ENCODE measurements at regions not wholly inside any gene's neighbourhood (a gene's known extent, or its start where the extent isn't known, plus 50 kb on each side); places are given as distances from the start of the nearest gene placed in this dataset.
"Not testable (repeated sequence)": the region's sequence is repeated elsewhere in the genome, so short reads cannot be mapped to it uniquely, and the experiment has no call there.

- DNase-seq (ENCODE audit: low read depth in 4 of 4, low spot score in 3 of 4): no peak
Measured at GRCh38 chr6:167707686-167708500, 118.8 kb upstream of the AFDN start.

GRCh38 chr6:167708501-167709094 is 118.1 kb upstream of the AFDN start:
- no peak for DNase-seq (ENCODE audit: low read depth in 4 of 4, low spot score in 3 of 4)

- no peak for DNase-seq (ENCODE audit: low read depth in 4 of 4, low spot score in 3 of 4)
Measured at GRCh38 chr6:167709196-167709595, 117.5 kb upstream of the AFDN start.

GRCh38 chr6:167709776-167710336 is 116.9 kb upstream of the AFDN start:
- DNase-seq (ENCODE audit: low read depth in 4 of 4, low spot score in 3 of 4): not testable (repeated sequence)

DNA sequence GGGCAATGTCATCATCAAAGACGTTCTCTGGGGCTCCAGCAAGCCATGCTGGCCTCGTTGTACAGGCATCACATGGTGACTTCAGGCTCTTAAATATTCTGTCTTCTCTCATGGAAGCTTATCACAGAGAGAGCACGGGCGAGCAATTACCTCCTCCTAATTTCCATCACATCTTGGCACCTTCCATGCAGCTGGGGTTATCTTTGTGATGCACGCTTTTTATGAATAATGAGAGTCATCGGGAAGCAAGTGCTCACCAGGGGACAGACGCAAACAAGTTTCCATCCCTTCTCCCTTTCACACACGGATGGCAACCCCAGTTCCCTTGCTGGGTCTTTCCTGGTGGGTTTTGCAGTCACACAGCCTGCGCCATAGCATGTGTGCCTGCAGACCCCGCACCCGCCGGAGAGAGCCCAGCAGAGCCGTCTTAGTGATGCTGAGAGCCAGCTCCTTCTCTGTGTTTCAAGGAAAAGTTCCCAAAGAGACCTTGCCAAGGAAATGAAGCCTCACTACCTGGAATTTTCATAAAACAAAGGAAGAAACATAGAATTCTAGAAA is 116.3 kb upstream of the AFDN start:
- no peak for DNase-seq (ENCODE audit: low read depth in 4 of 4, low spot score in 3 of 4)

DNA sequence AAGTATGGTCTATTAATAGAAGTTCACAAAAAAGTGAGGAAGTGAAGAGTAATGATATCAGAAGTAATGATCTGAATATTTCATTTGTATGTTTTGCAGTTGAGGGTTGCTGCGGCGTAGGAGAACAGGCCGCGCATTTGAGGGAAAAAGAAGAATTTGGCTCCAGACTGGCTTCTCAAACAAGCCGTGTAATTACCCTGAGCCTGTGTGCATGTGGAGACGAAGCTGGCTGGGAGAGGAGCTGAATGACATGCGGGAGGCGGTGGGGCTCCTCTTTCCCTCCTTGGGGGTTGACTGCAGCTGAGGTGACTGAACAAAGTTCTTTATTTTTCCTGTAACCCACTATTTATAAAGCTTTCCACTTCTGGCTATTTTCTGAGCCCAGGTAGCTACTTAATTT is 115.5 kb upstream of the AFDN start:
- DNase-seq (ENCODE audit: low read depth in 4 of 4, low spot score in 3 of 4): no peak

GRCh38 chr6:167711768-167712730 is 114.7 kb upstream of the AFDN start:
- DNase-seq (ENCODE audit: low read depth in 4 of 4, low spot score in 3 of 4): no peak

DNA sequence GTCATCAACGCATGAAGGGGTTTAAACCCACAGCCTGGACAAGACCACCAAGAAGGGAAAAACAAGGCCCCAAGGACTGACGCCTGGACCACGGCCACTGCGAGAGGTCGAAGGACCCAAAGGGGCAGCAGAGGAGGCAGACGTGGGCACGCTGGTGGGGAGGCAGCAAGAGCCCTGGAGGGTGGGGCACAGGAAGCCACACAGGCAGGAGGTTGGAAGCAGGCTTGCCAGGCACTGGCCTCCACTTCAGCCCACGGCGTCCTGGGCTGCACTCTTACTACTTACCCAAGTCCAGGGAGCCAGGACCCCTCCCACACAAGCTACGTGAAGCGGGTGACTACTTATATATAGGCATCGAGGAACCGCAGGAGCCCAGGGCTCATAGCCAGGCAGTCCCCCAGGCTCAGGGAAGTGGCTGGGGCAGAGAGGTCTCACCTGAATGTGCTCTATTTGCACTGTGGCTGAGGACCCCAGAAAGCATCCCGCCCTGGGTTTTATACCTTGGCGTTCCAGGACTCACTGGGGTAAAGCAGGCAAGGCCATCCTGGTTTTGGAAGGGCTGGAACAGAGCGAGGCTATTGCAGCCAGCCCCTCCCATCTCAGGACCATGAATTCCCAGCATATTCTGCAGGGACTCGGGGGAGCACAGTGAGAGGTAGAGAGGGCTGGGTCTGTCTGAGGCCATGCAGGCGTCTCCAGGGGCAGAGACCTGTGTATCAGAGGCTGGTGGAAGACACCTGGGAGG is 113.8 kb upstream of the AFDN start:
- no peak for DNase-seq (ENCODE audit: low read depth in 4 of 4, low spot score in 3 of 4)

GRCh38 chr6:167714152-167714551 is 112.6 kb upstream of the AFDN start:
- DNase-seq (ENCODE audit: low read depth in 4 of 4, low spot score in 3 of 4): no peak

GRCh38 chr6:167717455-167717854 is 109.3 kb upstream of the AFDN start:
- DNase-seq (ENCODE audit: low read depth in 4 of 4, low spot score in 3 of 4): no peak

DNA sequence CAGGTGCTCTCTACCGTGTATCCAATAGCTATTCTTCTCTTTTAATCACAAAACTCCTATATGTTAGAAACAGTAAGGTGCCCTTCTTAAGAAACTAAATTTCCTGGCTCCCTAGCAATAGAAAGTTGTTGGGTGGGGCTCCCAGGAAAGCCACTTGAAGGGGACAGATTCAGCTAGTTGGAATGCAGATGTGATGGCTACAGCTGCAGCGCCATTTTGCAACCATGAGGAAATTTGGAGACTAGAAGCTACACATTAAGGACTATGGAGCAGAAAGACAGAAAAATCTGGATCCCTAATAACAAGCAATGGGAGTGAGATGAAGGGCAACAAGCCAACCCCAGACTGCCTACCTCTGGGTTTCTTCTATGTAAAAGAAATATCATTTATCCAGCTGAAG is 108.8 kb upstream of the AFDN start:
- no peak for DNase-seq (ENCODE audit: low read depth in 4 of 4, low spot score in 3 of 4)

- no peak for DNase-seq (ENCODE audit: low read depth in 4 of 4, low spot score in 3 of 4)
Measured at GRCh38 chr6:167719920-167720319, 106.8 kb upstream of the AFDN start.

GRCh38 chr6:167720456-167721285 is 106.0 kb upstream of the AFDN start:
- no peak for DNase-seq (ENCODE audit: low read depth in 4 of 4, low spot score in 3 of 4)

GRCh38 chr6:167721291-167721690 is 105.4 kb upstream of the AFDN start:
- no peak for DNase-seq (ENCODE audit: low read depth in 4 of 4, low spot score in 3 of 4)

DNA sequence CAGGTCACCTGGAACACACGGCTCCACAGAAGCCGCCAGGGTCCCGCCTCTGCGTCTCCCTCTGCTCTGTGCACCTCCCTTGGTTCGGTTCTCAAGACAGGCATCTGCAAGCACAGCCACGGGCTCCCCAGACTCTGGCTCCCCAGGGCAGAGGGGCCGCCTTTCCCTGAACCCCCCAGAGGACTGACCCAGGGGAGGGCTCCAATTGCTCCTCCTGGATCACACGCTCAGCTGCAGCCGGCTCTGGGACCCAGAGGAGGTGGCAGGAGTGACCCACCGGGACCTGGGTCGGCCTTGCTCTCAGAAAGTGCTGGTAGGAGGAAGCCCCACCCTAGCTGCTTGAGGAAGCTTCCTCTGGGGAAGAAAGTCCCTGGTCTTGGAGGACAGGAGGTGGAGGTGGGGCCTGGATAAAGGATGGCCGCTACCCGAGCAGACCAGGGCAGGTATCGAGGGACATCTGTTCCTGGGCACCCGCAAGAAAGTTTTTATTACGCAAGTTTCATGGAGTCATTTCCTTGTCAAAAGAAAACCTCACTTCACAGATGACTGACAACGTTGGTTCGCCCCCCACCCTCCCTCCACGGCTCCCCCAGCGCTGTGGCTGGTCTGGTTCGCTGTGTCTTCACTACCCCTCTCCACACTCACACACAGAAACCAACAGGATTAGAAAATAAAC is 103.9 kb upstream of the AFDN start:
- DNase-seq (ENCODE audit: low read depth in 4 of 4, low spot score in 3 of 4): no peak

- DNase-seq (ENCODE audit: low read depth in 4 of 4, low spot score in 3 of 4): no peak
Measured at GRCh38 chr6:167726043-167726621, 100.6 kb upstream of the AFDN start.

GRCh38 chr6:167730441-167730840 is 96.3 kb upstream of the AFDN start:
- DNase-seq (ENCODE audit: low read depth in 4 of 4, low spot score in 3 of 4): no peak

DNA sequence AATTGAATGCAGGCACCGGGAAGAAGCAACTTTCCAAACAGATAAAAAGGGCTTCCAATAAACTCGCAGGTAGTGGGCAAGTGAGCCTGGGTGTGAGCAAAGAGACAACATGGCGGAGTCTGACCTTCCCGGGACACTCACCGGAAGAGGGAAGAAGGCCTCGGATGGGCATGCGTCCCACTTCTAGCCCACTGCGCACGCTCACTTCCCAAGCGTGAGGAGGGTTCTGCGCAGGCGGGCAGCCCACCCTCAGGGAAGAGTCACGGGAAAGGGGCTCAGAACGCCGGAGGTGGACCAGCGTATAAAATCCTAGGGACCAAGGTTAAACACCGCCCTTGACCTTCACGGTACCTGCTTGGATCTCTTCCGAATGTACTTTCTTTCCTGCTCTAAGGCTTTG is 95.5 kb upstream of the AFDN start:
- DNase-seq (ENCODE audit: low read depth in 4 of 4, low spot score in 3 of 4): no peak
